ENCODE measurements at regions not wholly inside any gene's neighbourhood (a gene's known extent, or its start where the extent isn't known, plus 50 kb on each side); places are given as distances from the start of the nearest gene placed in this dataset.

GRCh38 chr20:19893356-19893755, 123.8 kb upstream of the NAA20 start:
- in situ Hi-C loops (cut with HindIII; ENCODE audit: low pct_unique_long_range_greater_than_20kb, low sequenced_read_pairs): no loop called here
- no peak for DNase-seq (ENCODE audit: low read depth in 1 of 2, low spot score in 1 of 2)
- TF ChIP-seq JUND (IDR thresholded peaks at IDR 0.05; ENCODE audit: low read depth): no peak

- in situ Hi-C loops (cut with HindIII; ENCODE audit: low pct_unique_long_range_greater_than_20kb, low sequenced_read_pairs): no loop called here
- no peak for DNase-seq (ENCODE audit: low read depth in 1 of 2, low spot score in 1 of 2)
- no peak for TF ChIP-seq JUND (IDR thresholded peaks at IDR 0.05; ENCODE audit: low read depth)
Measured at GRCh38 chr20:19895761-19896160, 121.4 kb upstream of the NAA20 start.

- TF ChIP-seq JUND (IDR thresholded peaks at IDR 0.05; ENCODE audit: low read depth): no peak
- DNase-seq (ENCODE audit: low read depth in 1 of 2, low spot score in 1 of 2): no peak
- in situ Hi-C loops (cut with HindIII; ENCODE audit: low pct_unique_long_range_greater_than_20kb, low sequenced_read_pairs): no loop called here
Measured at GRCh38 chr20:19897891-19898290, 119.3 kb upstream of the NAA20 start.

GRCh38 chr20:19901226-19901625, 115.9 kb upstream of the NAA20 start:
- in situ Hi-C loops (cut with HindIII; ENCODE audit: low pct_unique_long_range_greater_than_20kb, low sequenced_read_pairs): no loop called here
- no peak for DNase-seq (ENCODE audit: low read depth in 1 of 2, low spot score in 1 of 2)
- no peak for TF ChIP-seq JUND (IDR thresholded peaks at IDR 0.05; ENCODE audit: low read depth)

GRCh38 chr20:19903168-19903811, 113.9 kb upstream of the NAA20 start:
- in situ Hi-C loops (cut with HindIII; ENCODE audit: low pct_unique_long_range_greater_than_20kb, low sequenced_read_pairs): no loop called here
- peak; percentile 60 to 84 for DNase-seq (ENCODE audit: low read depth in 1 of 2, low spot score in 1 of 2)
- no peak for TF ChIP-seq JUND (IDR thresholded peaks at IDR 0.05; ENCODE audit: low read depth)

- TF ChIP-seq JUND (IDR thresholded peaks at IDR 0.05; ENCODE audit: low read depth): no peak
- DNase-seq (ENCODE audit: low read depth in 1 of 2, low spot score in 1 of 2): no peak
- in situ Hi-C loops (cut with HindIII; ENCODE audit: low pct_unique_long_range_greater_than_20kb, low sequenced_read_pairs): no loop called here
Measured at GRCh38 chr20:19907326-19908056, 109.7 kb upstream of the NAA20 start.

GRCh38 chr20:19908576-19908975, 108.6 kb upstream of the NAA20 start:
- TF ChIP-seq JUND (IDR thresholded peaks at IDR 0.05; ENCODE audit: low read depth): no peak
- DNase-seq (ENCODE audit: low read depth in 1 of 2, low spot score in 1 of 2): no peak
- in situ Hi-C loops (cut with HindIII; ENCODE audit: low pct_unique_long_range_greater_than_20kb, low sequenced_read_pairs): no loop called here

- in situ Hi-C loops (cut with HindIII; ENCODE audit: low pct_unique_long_range_greater_than_20kb, low sequenced_read_pairs): no loop called here
- TF ChIP-seq JUND (IDR thresholded peaks at IDR 0.05; ENCODE audit: low read depth): no peak
- DNase-seq (ENCODE audit: low read depth in 1 of 2, low spot score in 1 of 2): no peak
Measured at GRCh38 chr20:19909725-19910124, 107.4 kb upstream of the NAA20 start.

GRCh38 chr20:19911810-19912382, 105.3 kb upstream of the NAA20 start:
- in situ Hi-C loops (cut with HindIII; ENCODE audit: low pct_unique_long_range_greater_than_20kb, low sequenced_read_pairs): no loop called here
- no peak for TF ChIP-seq JUND (IDR thresholded peaks at IDR 0.05; ENCODE audit: low read depth)
- DNase-seq (ENCODE audit: low read depth in 1 of 2, low spot score in 1 of 2): no peak

GRCh38 chr20:19913349-19913748, 103.8 kb upstream of the NAA20 start:
- no peak for TF ChIP-seq JUND (IDR thresholded peaks at IDR 0.05; ENCODE audit: low read depth)
- DNase-seq (ENCODE audit: low read depth in 1 of 2, low spot score in 1 of 2): no peak
- in situ Hi-C loops (cut with HindIII; ENCODE audit: low pct_unique_long_range_greater_than_20kb, low sequenced_read_pairs): no loop called here

GRCh38 chr20:19913927-19914614, 103.1 kb upstream of the NAA20 start:
- DNase-seq (ENCODE audit: low read depth in 1 of 2, low spot score in 1 of 2): peak in 1 of 2 experiments; percentile 56
- in situ Hi-C loops (cut with HindIII; ENCODE audit: low pct_unique_long_range_greater_than_20kb, low sequenced_read_pairs): no loop called here
- TF ChIP-seq JUND (IDR thresholded peaks at IDR 0.05; ENCODE audit: low read depth): no peak

GRCh38 chr20:19915111-19915798, 101.9 kb upstream of the NAA20 start:
- no peak for DNase-seq (ENCODE audit: low read depth in 1 of 2, low spot score in 1 of 2)
- in situ Hi-C loops (cut with HindIII; ENCODE audit: low pct_unique_long_range_greater_than_20kb, low sequenced_read_pairs): no loop called here
- no peak for TF ChIP-seq JUND (IDR thresholded peaks at IDR 0.05; ENCODE audit: low read depth)

Data from T47D (cell line).